Keratinocyte (primary cell): ENCODE measurements at regions not wholly inside any gene's neighbourhood (a gene's known extent, or its start where the extent isn't known, plus 50 kb on each side); places are given as distances from the start of the nearest gene placed in this dataset.

Source experiments
- DNase-seq: peaks from one replicate; pipeline ENCODE4 v3.0.0-alpha.2; 2011; ENCODE audit warnings: low read depth, missing footprints, low spot score
- FAIRE-seq: peaks from 2 replicates; lab custom pipeline; 2011; peaks lifted over from hg19 to GRCh38; lab: Jason Lieb, UNC
- H2AFZ ChIP-seq: 2 replicates; pipeline ENCODE4 v1.6.0; 2012; ENCODE audit warnings: low read length, control low read depth, inconsistent platforms; ENCODE audit not compliant: control insufficient read depth
- H3K27ac ChIP-seq: 2 replicates; pipeline ENCODE4 v1.5.1; 2011; ENCODE audit warnings: low read length; ENCODE audit not compliant: control insufficient read depth, insufficient read depth
- H3K27me3 ChIP-seq: 3 replicates; pipeline ENCODE4 v1.6.0; 2011; ENCODE audit warnings: low read length; ENCODE audit not compliant: control insufficient read depth, insufficient read depth; ENCODE audit errors: extremely low read depth
- H3K36me3 ChIP-seq, 2 experiments: 2 replicates in 1 of 2; 3 replicates in 1 of 2; pipeline ENCODE4 v1.5.1; 2011; ENCODE audit warnings: low read length in 2 of 2, mild to moderate bottlenecking in 1 of 2; ENCODE audit not compliant: control insufficient read depth in 2 of 2, insufficient read depth in 2 of 2; ENCODE audit errors: extremely low read depth in 1 of 2
- H3K4me1 ChIP-seq: 3 replicates; pipeline ENCODE4 v1.5.1; 2011; ENCODE audit warnings: low read length; ENCODE audit not compliant: control insufficient read depth, insufficient read depth; ENCODE audit errors: extremely low read depth
- H3K4me2 ChIP-seq: 3 replicates; pipeline ENCODE4 v1.6.0; 2011; ENCODE audit warnings: low read depth, low read length; ENCODE audit not compliant: control insufficient read depth, insufficient read depth; ENCODE audit errors: extremely low read depth
- H3K4me3 ChIP-seq, 3 experiments: fragments of 200-600 bp in 1 of 3; sonication (generic) in 1 of 3; 2 replicates in 2 of 3; 3 replicates in 1 of 3; pipeline ENCODE4 v1.5.1; 2011 to 2016; ENCODE audit warnings: low read length in 3 of 3, mild to moderate bottlenecking in 3 of 3, control low read depth in 2 of 3, inconsistent platforms in 1 of 3, low read depth in 1 of 3, mixed read lengths in 1 of 3, mixed run types in 1 of 3, moderate library complexity in 1 of 3; ENCODE audit not compliant: control insufficient read depth in 2 of 3, insufficient read depth in 2 of 3; ENCODE audit errors: extremely low read depth in 1 of 3
- H3K79me2 ChIP-seq: 2 replicates; pipeline ENCODE4 v1.6.0; 2012; ENCODE audit warnings: low read length; ENCODE audit not compliant: control insufficient read depth, insufficient read depth
- H3K9ac ChIP-seq: 3 replicates; pipeline ENCODE4 v1.6.0; 2011; ENCODE audit warnings: low read length; ENCODE audit not compliant: control insufficient read depth, insufficient read depth; ENCODE audit errors: extremely low read depth
- H3K9me1 ChIP-seq: 3 replicates; pipeline ENCODE4 v1.6.0; 2011; ENCODE audit warnings: low read length; ENCODE audit not compliant: control insufficient read depth, insufficient read depth; ENCODE audit errors: extremely low read depth
- H3K9me3 ChIP-seq: 2 replicates; pipeline ENCODE4 v1.5.1; 2012; ENCODE audit warnings: low read depth, low read length; ENCODE audit not compliant: control insufficient read depth
- H4K20me1 ChIP-seq: 3 replicates; pipeline ENCODE4 v1.6.0; 2011; ENCODE audit warnings: low read length; ENCODE audit not compliant: control insufficient read depth, insufficient read depth; ENCODE audit errors: extremely low read depth
- CTCF ChIP-seq, 3 experiments: IDR thresholded peaks in 1 of 3; conservative IDR thresholded peaks in 1 of 3; optimal IDR thresholded peaks in 1 of 3; 2 replicates in 2 of 3; 3 replicates in 1 of 3; pipeline versions ENCODE3 to v1.5.1; 2011; ENCODE audit warnings: low read length in 3 of 3, mild to moderate bottlenecking in 3 of 3, moderate library complexity in 2 of 3, control low read depth in 1 of 3, inconsistent platforms in 1 of 3; ENCODE audit not compliant: insufficient read depth in 2 of 3; ENCODE audit errors: extremely low read depth in 1 of 3
- EZH2 ChIP-seq: IDR thresholded peaks from one replicate; pipeline ENCODE4 v1.6.1; 2012; ENCODE audit warnings: inconsistent platforms, mild to moderate bottlenecking, low read length, moderate library complexity
- dilution Hi-C: fragments of 300-500 bp; cut with MboI; formaldehyde crosslinking; loops from one replicate; pipeline ENCODE4 v1.7.0; 2020; ENCODE audit warnings: low sequenced_read_pairs; ENCODE audit not compliant: extremely low pct_ligation_motif_present

DNA sequence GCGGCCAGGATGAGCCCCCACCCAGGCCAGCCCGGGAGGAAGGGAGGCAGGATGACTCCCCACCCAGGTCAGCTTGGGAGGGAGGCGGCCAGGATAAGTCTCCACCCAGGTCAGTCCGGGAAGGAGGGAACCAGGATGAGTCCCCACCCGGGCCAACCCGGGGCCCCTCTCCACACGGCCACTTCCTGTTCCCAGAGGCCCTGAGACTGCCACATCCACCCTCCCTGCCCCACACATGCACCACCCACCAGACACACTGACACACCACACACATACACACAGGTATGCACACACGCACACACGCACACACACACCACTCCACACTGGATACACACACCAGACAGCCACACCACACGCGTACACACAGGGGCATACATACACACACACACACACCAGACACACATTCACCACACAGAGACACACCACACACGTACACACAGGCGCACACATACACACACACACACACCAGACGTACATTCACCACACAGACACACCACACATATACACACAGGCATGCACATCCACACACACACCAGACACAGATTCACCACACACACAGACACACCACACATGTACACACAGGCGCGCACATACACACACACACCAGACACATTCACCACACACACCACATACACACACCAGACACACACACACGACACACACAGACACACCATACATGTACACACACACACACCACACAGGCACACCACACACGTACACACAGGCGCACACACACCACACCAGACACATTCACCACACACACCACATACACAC is 84.9 kb upstream of the PRR5 start:
- Histone ChIP-seq H3K27me3 (peaks cover 13% of the 10 kb centered on the region), H3K9me1 (no peaks in the 10 kb centered on the region), H2AFZ (no peak overlapping the region), H3K9ac (no peak overlapping the region), H3K36me3 (no peaks in the 10 kb centered on the region), H3K4me1 (no peaks in the 10 kb centered on the region), H3K27ac (no peak overlapping the region), H3K4me3 (no peak overlapping the region), H4K20me1 (no peaks in the 10 kb centered on the region), H3K9me3 (no peaks in the 10 kb centered on the region), H3K4me2 (no peak overlapping the region), H3K79me2 (no peaks in the 10 kb centered on the region)
- FAIRE-seq (no peak), DNase-seq (no peak)
- TF ChIP-seq CTCF (optimal IDR thresholded peaks at IDR 0.05 in 1 of 3, IDR thresholded peaks at IDR 0.05 in 1 of 3, conservative IDR thresholded peaks at IDR 0.05 in 1 of 3; ENCODE audit: extremely low read depth in 1 of 3, insufficient read depth in 2 of 3, low read length in 3 of 3) = no peak
- TF ChIP-seq EZH2 = no peak
- dilution Hi-C loops = no loop called here

GRCh38 chr22:44616461-44616860 is 85.5 kb upstream of the PRR5 start:
- Histone ChIP-seq H2AFZ (no peak overlapping the region), H3K4me2 (no peak overlapping the region), H3K9me1 (no peaks in the 10 kb centered on the region), H3K4me3 (no peak overlapping the region), H3K27me3 (peaks cover 13% of the 10 kb centered on the region), H3K79me2 (no peaks in the 10 kb centered on the region), H3K9ac (no peak overlapping the region), H3K4me1 (no peaks in the 10 kb centered on the region), H3K27ac (no peak overlapping the region), H3K36me3 (no peaks in the 10 kb centered on the region), H4K20me1 (no peaks in the 10 kb centered on the region), H3K9me3 (peaks cover 1% of the 10 kb centered on the region)
- FAIRE-seq (no peak), DNase-seq (no peak)
- dilution Hi-C loops = no loop called here
- no peak for TF ChIP-seq CTCF (optimal IDR thresholded peaks at IDR 0.05 in 1 of 3, IDR thresholded peaks at IDR 0.05 in 1 of 3, conservative IDR thresholded peaks at IDR 0.05 in 1 of 3; ENCODE audit: extremely low read depth in 1 of 3, insufficient read depth in 2 of 3, low read length in 3 of 3)
- no peak for TF ChIP-seq EZH2
